ENCODE measurements at regions not wholly inside any gene's neighbourhood (a gene's known extent, or its start where the extent isn't known, plus 50 kb on each side); places are given as distances from the start of the nearest gene placed in this dataset.

DNA sequence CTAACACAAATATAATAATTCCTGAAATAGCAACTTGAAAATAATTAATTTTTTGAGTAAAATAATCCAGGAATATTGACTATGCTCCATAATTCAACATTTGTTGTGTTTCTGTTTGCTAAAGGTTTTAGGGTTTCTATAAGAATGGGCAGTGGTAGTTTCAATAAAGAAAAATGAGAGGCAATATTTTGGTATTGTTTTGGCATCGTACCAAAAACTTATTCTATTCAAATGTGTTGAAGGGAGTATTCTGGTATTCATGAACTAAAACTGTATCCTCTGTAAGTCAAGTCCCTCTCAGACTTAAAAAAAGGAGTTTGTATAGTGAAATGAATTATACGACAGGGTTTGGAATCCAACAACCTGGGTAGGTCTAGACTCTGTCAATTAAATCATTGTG lies 1245.6 kb upstream of the CELF4 start:
- 93% methylated on average over 2 of the region's 2 CpGs for WGBS
- H3K4me3 ChIP-seq (ENCODE audit: insufficient read depth in 1 of 2, low read depth in 1 of 2, low read length in 2 of 2): no peak overlapping the region
- H3K4me2 ChIP-seq (ENCODE audit: low read length, poor library complexity, severe bottlenecking): no peak overlapping the region
- H2AK5ac ChIP-seq (ENCODE audit: low read length, severe bottlenecking): no peak overlapping the region
- no peak overlapping the region for H2BK15ac ChIP-seq (ENCODE audit: low read depth, poor library complexity, severe bottlenecking)
- no peak overlapping the region for H2BK12ac ChIP-seq (ENCODE audit: low read length in 2 of 2)
- no peak overlapping the region for H4K91ac ChIP-seq (ENCODE audit: low read length)
- H2BK120ac ChIP-seq (ENCODE audit: low read depth, low read length): no peak overlapping the region
- no peak overlapping the region for H2BK5ac ChIP-seq (ENCODE audit: low read depth, low read length, poor library complexity, severe bottlenecking)
- H3K27me3 ChIP-seq (ENCODE audit: control insufficient read depth in 1 of 2, insufficient read depth in 1 of 2, low read length in 2 of 2): no peaks in the 10 kb centered on the region
- H3K14ac ChIP-seq (ENCODE audit: low read length in 2 of 2): no peak overlapping the region
- H3K79me1 ChIP-seq (replicated peaks; ENCODE audit: low read length, poor library complexity, severe bottlenecking): no peaks in the 10 kb centered on the region
- H3K36me3 ChIP-seq (ENCODE audit: control insufficient read depth in 1 of 2, insufficient read depth in 2 of 2, low read depth in 1 of 2, low read length in 2 of 2): no peaks in the 10 kb centered on the region
- H3K27ac ChIP-seq (ENCODE audit: low read length, poor library complexity, severe bottlenecking): no peak overlapping the region
- no peak overlapping the region for H3K9ac ChIP-seq (ENCODE audit: low read length)
- no peak for DNase-seq
- no peak overlapping the region for H2AFZ ChIP-seq (ENCODE audit: low read depth, low read length)
- H4K8ac ChIP-seq (ENCODE audit: low read length): no peak overlapping the region
- H3K4me1 ChIP-seq (ENCODE audit: control insufficient read depth, insufficient read depth, low read depth, low read length): no peaks in the 10 kb centered on the region
- no peak overlapping the region for H3K23ac ChIP-seq (ENCODE audit: low read length in 2 of 2)
- no peak overlapping the region for H3K18ac ChIP-seq (ENCODE audit: low read depth in 1 of 2, low read length in 2 of 2)
- no peak overlapping the region for H3K4ac ChIP-seq (ENCODE audit: low read depth in 1 of 2, low read length in 2 of 2)
- H3K9me3 ChIP-seq (ENCODE audit: control insufficient read depth, low read length): no peaks in the 10 kb centered on the region

DNA sequence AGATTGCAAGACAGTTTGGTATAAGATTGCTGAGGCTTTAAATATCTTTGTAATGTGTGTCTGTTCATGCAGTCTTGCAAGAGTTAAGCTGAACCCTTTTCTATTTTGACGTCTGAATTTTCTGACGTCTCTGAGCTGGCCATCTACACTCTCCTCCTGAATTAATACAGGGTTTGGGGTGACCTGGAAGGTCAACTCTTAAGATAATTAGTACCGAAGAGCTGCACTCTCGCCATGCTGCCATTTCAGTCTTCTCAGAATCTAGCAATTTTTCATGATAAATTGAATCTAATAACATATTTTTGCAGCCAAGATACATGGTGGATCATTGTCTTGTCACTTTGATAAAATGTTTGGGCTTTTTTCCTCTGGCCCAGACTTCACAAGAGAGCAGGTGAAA lies 1245.2 kb upstream of the CELF4 start:
- Histone ChIP-seq H3K4me2 (ENCODE audit: low read length, poor library complexity, severe bottlenecking) (no peak overlapping the region), H2AK5ac (ENCODE audit: low read length, severe bottlenecking) (no peak overlapping the region), H3K18ac (ENCODE audit: low read depth in 1 of 2, low read length in 2 of 2) (no peak overlapping the region), H3K27me3 (ENCODE audit: control insufficient read depth in 1 of 2, insufficient read depth in 1 of 2, low read length in 2 of 2) (no peaks in the 10 kb centered on the region), H2BK15ac (ENCODE audit: low read depth, poor library complexity, severe bottlenecking) (no peak overlapping the region), H3K4me3 (ENCODE audit: insufficient read depth in 1 of 2, low read depth in 1 of 2, low read length in 2 of 2) (no peak overlapping the region), H3K23ac (ENCODE audit: low read length in 2 of 2) (no peak overlapping the region), H3K36me3 (ENCODE audit: control insufficient read depth in 1 of 2, insufficient read depth in 2 of 2, low read depth in 1 of 2, low read length in 2 of 2) (no peaks in the 10 kb centered on the region), H3K9me3 (ENCODE audit: control insufficient read depth, low read length) (no peaks in the 10 kb centered on the region), H3K9ac (ENCODE audit: low read length) (no peak overlapping the region), H3K14ac (ENCODE audit: low read length in 2 of 2) (no peak overlapping the region), H3K79me1 (replicated peaks; ENCODE audit: low read length, poor library complexity, severe bottlenecking) (no peaks in the 10 kb centered on the region), H2AFZ (ENCODE audit: low read depth, low read length) (no peak overlapping the region), H2BK12ac (ENCODE audit: low read length in 2 of 2) (no peak overlapping the region), H3K4ac (ENCODE audit: low read depth in 1 of 2, low read length in 2 of 2) (no peak overlapping the region), H4K91ac (ENCODE audit: low read length) (no peak overlapping the region), H2BK120ac (ENCODE audit: low read depth, low read length) (no peak overlapping the region), H3K27ac (ENCODE audit: low read length, poor library complexity, severe bottlenecking) (no peak overlapping the region), H4K8ac (ENCODE audit: low read length) (no peak overlapping the region), H3K4me1 (ENCODE audit: control insufficient read depth, insufficient read depth, low read depth, low read length) (no peaks in the 10 kb centered on the region), H2BK5ac (ENCODE audit: low read depth, low read length, poor library complexity, severe bottlenecking) (no peak overlapping the region)
- 44% methylated on average over 2 of the region's 4 CpGs for WGBS
- DNase-seq: no peak

DNA sequence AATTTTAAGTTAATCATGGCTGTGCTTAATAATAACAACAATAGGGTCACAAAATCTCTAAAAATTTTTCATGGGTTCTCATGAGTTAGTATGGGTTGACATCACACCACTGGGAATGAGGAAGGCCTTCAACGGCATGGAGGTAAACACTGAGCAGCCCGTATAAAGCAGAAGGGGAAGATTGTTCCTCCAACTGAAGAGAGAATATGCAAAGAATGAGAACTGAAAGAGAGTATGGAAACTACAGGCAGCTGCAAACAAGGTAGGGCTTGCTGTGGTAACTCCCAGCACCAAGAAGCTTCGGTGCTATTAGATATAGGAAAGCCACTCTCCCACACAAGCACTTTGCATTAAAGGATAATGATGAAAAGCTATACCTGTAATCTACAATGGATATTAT lies 1242.3 kb upstream of the CELF4 start:
- Histone ChIP-seq H3K4ac (ENCODE audit: low read depth in 1 of 2, low read length in 2 of 2) (no peak overlapping the region), H3K4me1 (ENCODE audit: control insufficient read depth, insufficient read depth, low read depth, low read length) (no peaks in the 10 kb centered on the region), H3K9ac (ENCODE audit: low read length) (no peak overlapping the region), H3K27ac (ENCODE audit: low read length, poor library complexity, severe bottlenecking) (no peak overlapping the region), H2AFZ (ENCODE audit: low read depth, low read length) (no peak overlapping the region), H2AK5ac (ENCODE audit: low read length, severe bottlenecking) (no peak overlapping the region), H3K27me3 (ENCODE audit: control insufficient read depth in 1 of 2, insufficient read depth in 1 of 2, low read length in 2 of 2) (no peaks in the 10 kb centered on the region), H4K8ac (ENCODE audit: low read length) (no peak overlapping the region), H3K4me3 (ENCODE audit: insufficient read depth in 1 of 2, low read depth in 1 of 2, low read length in 2 of 2) (no peak overlapping the region), H3K18ac (ENCODE audit: low read depth in 1 of 2, low read length in 2 of 2) (no peak overlapping the region), H2BK15ac (ENCODE audit: low read depth, poor library complexity, severe bottlenecking) (no peak overlapping the region), H2BK12ac (ENCODE audit: low read length in 2 of 2) (no peak overlapping the region), H2BK120ac (ENCODE audit: low read depth, low read length) (no peak overlapping the region), H2BK5ac (ENCODE audit: low read depth, low read length, poor library complexity, severe bottlenecking) (no peak overlapping the region), H3K14ac (ENCODE audit: low read length in 2 of 2) (no peak overlapping the region), H3K4me2 (ENCODE audit: low read length, poor library complexity, severe bottlenecking) (no peak overlapping the region), H3K23ac (ENCODE audit: low read length in 2 of 2) (no peak overlapping the region), H4K91ac (ENCODE audit: low read length) (no peak overlapping the region), H3K36me3 (ENCODE audit: control insufficient read depth in 1 of 2, insufficient read depth in 2 of 2, low read depth in 1 of 2, low read length in 2 of 2) (no peaks in the 10 kb centered on the region), H3K79me1 (replicated peaks; ENCODE audit: low read length, poor library complexity, severe bottlenecking) (no peaks in the 10 kb centered on the region), H3K9me3 (ENCODE audit: control insufficient read depth, low read length) (no peaks in the 10 kb centered on the region)
- DNase-seq: no peak
- 88% methylated on average over 2 of the region's 3 CpGs for WGBS

DNA sequence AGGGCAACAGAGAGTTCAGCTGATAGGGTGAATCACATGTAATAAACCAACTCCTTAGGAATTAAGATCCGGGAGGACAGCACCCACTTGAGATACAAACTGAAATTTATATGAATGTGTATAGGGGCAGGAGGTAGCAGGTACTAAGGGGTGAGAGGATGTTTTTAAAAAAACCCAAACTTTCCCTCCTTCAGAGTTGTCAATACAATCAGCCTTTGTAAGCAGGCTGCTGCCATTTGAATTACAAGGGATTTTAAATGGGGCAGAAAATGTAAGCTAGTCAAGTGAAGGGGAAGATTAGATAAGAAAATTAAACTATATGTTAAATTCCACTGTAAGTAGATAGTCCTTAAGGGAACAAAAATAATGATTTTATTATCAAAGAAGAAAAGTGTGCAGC lies 1239.7 kb upstream of the CELF4 start:
- Histone ChIP-seq H2BK5ac (ENCODE audit: low read depth, low read length, poor library complexity, severe bottlenecking) (no peak overlapping the region), H3K23ac (ENCODE audit: low read length in 2 of 2) (no peak overlapping the region), H3K27ac (ENCODE audit: low read length, poor library complexity, severe bottlenecking) (no peak overlapping the region), H3K9ac (ENCODE audit: low read length) (no peak overlapping the region), H3K79me1 (replicated peaks; ENCODE audit: low read length, poor library complexity, severe bottlenecking) (no peaks in the 10 kb centered on the region), H2BK12ac (ENCODE audit: low read length in 2 of 2) (no peak overlapping the region), H2AFZ (ENCODE audit: low read depth, low read length) (no peak overlapping the region), H2BK120ac (ENCODE audit: low read depth, low read length) (no peak overlapping the region), H3K36me3 (ENCODE audit: control insufficient read depth in 1 of 2, insufficient read depth in 2 of 2, low read depth in 1 of 2, low read length in 2 of 2) (no peaks in the 10 kb centered on the region), H2BK15ac (ENCODE audit: low read depth, poor library complexity, severe bottlenecking) (no peak overlapping the region), H3K4me2 (ENCODE audit: low read length, poor library complexity, severe bottlenecking) (no peak overlapping the region), H3K4ac (ENCODE audit: low read depth in 1 of 2, low read length in 2 of 2) (no peak overlapping the region), H3K14ac (ENCODE audit: low read length in 2 of 2) (no peak overlapping the region), H3K18ac (ENCODE audit: low read depth in 1 of 2, low read length in 2 of 2) (no peak overlapping the region), H3K4me1 (ENCODE audit: control insufficient read depth, insufficient read depth, low read depth, low read length) (no peaks in the 10 kb centered on the region), H4K91ac (ENCODE audit: low read length) (no peak overlapping the region), H3K9me3 (ENCODE audit: control insufficient read depth, low read length) (no peaks in the 10 kb centered on the region), H2AK5ac (ENCODE audit: low read length, severe bottlenecking) (no peak overlapping the region), H3K4me3 (ENCODE audit: insufficient read depth in 1 of 2, low read depth in 1 of 2, low read length in 2 of 2) (no peak overlapping the region), H4K8ac (ENCODE audit: low read length) (no peak overlapping the region), H3K27me3 (ENCODE audit: control insufficient read depth in 1 of 2, insufficient read depth in 1 of 2, low read length in 2 of 2) (no peaks in the 10 kb centered on the region)
- WGBS: no CpG with 5 or more reads among the region's 1 CpG
- no peak for DNase-seq
